ENCODE measurements at regions not wholly inside any gene's neighbourhood (a gene's known extent, or its start where the extent isn't known, plus 50 kb on each side); places are given as distances from the start of the nearest gene placed in this dataset.

DNA sequence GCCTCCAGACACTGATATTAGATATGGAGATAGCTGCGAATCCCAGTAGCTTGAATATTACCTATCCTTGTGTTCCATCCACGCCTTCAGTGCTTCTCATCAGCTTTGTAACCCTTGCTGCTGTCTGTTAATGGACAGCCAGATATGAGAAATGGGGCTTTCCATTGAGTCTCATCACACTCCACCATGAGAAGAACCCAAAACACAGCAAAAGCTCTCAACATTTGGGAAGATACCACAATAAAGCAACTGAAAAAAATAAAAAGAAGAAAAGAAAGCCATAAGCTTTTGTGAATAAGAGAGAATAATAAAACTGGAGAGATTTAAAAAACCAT lies 225.4 kb downstream of the GALC start:
- TF ChIP-seq, protein P1, sequence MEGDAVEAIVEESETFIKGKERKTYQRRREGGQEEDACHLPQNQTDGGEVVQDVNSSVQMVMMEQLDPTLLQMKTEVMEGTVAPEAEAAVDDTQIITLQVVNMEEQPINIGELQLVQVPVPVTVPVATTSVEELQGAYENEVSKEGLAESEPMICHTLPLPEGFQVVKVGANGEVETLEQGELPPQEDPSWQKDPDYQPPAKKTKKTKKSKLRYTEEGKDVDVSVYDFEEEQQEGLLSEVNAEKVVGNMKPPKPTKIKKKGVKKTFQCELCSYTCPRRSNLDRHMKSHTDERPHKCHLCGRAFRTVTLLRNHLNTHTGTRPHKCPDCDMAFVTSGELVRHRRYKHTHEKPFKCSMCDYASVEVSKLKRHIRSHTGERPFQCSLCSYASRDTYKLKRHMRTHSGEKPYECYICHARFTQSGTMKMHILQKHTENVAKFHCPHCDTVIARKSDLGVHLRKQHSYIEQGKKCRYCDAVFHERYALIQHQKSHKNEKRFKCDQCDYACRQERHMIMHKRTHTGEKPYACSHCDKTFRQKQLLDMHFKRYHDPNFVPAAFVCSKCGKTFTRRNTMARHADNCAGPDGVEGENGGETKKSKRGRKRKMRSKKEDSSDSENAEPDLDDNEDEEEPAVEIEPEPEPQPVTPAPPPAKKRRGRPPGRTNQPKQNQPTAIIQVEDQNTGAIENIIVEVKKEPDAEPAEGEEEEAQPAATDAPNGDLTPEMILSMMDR (IDR thresholded peaks at IDR 0.05; ENCODE audit: low read depth, low read length, missing input control): no peak
- TF ChIP-seq, protein P2, sequence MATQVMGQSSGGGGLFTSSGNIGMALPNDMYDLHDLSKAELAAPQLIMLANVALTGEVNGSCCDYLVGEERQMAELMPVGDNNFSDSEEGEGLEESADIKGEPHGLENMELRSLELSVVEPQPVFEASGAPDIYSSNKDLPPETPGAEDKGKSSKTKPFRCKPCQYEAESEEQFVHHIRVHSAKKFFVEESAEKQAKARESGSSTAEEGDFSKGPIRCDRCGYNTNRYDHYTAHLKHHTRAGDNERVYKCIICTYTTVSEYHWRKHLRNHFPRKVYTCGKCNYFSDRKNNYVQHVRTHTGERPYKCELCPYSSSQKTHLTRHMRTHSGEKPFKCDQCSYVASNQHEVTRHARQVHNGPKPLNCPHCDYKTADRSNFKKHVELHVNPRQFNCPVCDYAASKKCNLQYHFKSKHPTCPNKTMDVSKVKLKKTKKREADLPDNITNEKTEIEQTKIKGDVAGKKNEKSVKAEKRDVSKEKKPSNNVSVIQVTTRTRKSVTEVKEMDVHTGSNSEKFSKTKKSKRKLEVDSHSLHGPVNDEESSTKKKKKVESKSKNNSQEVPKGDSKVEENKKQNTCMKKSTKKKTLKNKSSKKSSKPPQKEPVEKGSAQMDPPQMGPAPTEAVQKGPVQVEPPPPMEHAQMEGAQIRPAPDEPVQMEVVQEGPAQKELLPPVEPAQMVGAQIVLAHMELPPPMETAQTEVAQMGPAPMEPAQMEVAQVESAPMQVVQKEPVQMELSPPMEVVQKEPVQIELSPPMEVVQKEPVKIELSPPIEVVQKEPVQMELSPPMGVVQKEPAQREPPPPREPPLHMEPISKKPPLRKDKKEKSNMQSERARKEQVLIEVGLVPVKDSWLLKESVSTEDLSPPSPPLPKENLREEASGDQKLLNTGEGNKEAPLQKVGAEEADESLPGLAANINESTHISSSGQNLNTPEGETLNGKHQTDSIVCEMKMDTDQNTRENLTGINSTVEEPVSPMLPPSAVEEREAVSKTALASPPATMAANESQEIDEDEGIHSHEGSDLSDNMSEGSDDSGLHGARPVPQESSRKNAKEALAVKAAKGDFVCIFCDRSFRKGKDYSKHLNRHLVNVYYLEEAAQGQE (IDR thresholded peaks at IDR 0.05): no peak
- TF ChIP-seq, protein P3, sequence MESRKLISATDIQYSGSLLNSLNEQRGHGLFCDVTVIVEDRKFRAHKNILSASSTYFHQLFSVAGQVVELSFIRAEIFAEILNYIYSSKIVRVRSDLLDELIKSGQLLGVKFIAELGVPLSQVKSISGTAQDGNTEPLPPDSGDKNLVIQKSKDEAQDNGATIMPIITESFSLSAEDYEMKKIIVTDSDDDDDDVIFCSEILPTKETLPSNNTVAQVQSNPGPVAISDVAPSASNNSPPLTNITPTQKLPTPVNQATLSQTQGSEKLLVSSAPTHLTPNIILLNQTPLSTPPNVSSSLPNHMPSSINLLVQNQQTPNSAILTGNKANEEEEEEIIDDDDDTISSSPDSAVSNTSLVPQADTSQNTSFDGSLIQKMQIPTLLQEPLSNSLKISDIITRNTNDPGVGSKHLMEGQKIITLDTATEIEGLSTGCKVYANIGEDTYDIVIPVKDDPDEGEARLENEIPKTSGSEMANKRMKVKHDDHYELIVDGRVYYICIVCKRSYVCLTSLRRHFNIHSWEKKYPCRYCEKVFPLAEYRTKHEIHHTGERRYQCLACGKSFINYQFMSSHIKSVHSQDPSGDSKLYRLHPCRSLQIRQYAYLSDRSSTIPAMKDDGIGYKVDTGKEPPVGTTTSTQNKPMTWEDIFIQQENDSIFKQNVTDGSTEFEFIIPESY (IDR thresholded peaks at IDR 0.05): no peak
- TF ChIP-seq JUND (IDR thresholded peaks at IDR 0.05) (no peak), TAF1 (conservative IDR thresholded peaks at IDR 0.05) (no peak), YY1 (IDR thresholded peaks at IDR 0.05) (no peak), HNF4G (IDR thresholded peaks at IDR 0.05) (no peak), GABPA (IDR thresholded peaks at IDR 0.05 in 1 of 2, conservative IDR thresholded peaks at IDR 0.05 in 1 of 2) (no peak), RAD21 (IDR thresholded peaks at IDR 0.05) (no peak), EGR1 (IDR thresholded peaks at IDR 0.05; ENCODE audit: low read depth in 2 of 2) (no peak), SP1 (IDR thresholded peaks at IDR 0.05) (no peak)
- TF ChIP-seq, protein P4, sequence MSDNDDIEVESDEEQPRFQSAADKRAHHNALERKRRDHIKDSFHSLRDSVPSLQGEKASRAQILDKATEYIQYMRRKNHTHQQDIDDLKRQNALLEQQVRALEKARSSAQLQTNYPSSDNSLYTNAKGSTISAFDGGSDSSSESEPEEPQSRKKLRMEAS (IDR thresholded peaks at IDR 0.05): no peak
